ENCODE measurements at regions not wholly inside any gene's neighbourhood (a gene's known extent, or its start where the extent isn't known, plus 50 kb on each side); places are given as distances from the start of the nearest gene placed in this dataset.

DNA sequence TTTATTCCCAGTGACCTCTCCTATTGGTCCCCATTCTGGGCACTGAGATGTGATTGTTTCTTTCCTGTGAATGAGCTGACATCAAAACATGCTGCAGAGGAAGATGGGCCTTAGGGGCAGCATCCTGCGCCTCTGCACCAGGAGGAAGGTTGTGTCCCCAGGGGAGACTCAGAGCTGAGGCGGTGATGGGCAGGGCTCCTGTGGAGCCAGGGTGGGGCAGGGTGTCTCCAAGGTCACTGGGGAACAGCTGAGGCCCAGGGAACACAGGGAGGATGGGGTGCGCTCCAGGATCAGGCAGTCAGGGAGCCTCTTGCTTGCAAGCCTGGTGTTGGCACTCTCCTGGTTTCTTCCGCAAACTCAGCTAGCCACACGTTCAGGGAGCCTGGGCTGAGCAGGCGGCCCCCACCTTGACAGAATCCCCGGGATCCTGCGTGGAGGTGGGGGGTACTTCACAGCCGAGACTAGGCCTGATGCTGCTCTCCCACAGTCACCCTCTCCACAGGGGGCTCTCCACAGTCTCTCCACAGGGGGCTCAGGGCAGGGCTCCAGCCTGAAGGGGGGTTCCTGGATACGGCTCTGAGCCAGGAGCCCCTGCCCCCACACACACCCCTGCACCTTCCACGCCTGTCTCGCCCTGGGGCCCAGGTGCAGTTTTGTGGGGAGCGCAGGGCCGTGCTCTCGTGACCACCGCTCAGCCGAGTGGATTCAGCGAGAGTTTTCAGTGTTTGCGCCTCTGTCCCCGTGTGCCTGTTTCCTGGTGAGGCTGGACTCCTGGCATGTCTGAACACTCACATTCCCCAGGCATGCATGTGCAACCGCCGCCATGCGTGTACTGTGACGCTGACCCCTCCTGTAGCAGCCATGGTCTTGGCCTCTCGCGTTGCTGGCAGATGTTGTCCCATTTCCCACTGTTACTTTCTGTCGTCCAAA, 264.7 kb downstream of the SEC23A start:
- no peak for FAIRE-seq
- CTCF ChIA-PET (ENCODE audit: low intra/inter-chr PET ratio, low total read pairs) = no interaction called here
- DNase-seq (ENCODE audit: low spot score) = no peak
- intact Hi-C loops (cut with micrococcal nuclease; ENCODE audit: unreplicated experiment) = no loop called here
- Histone ChIP-seq H3K4me1 (ENCODE audit: insufficient read depth, low read length) (no peaks in the 10 kb centered on the region), H3K9ac (ENCODE audit: insufficient read depth, low read depth, low read length) (no peak overlapping the region), H3K4me2 (ENCODE audit: low read depth, low read length) (no peak overlapping the region), H3K4me3 (replicated peaks in 1 of 3; ENCODE audit: insufficient read depth in 1 of 3, low read depth in 2 of 3, low read length in 3 of 3) (no peak overlapping the region), H3K9me3 (ENCODE audit: low read length) (no peaks in the 10 kb centered on the region), H2AFZ (ENCODE audit: low read length) (no peak overlapping the region), H3K27me3 (ENCODE audit: control insufficient read depth in 1 of 2, insufficient read depth in 2 of 2, low read length in 2 of 2) (peaks cover 0 to 15% of the 10 kb centered on the region in 2 experiments; a peak in 2 of 5 replicates), H3K36me3 (replicated peaks in 1 of 2; ENCODE audit: control insufficient read depth in 1 of 2, insufficient read depth in 2 of 2, low read length in 2 of 2) (no peaks in the 10 kb centered on the region), H3K79me2 (ENCODE audit: insufficient read depth, low read length) (no peaks in the 10 kb centered on the region), H3K27ac (ENCODE audit: extremely low read length, insufficient read depth, low read length) (no peak overlapping the region), H4K20me1 (ENCODE audit: insufficient read depth, low read length) (no peaks in the 10 kb centered on the region)
- no TSS peak for BruUV-seq (replicated peaks)
- WGBS (ENCODE audit: low lambda C conversion rate) = 45% methylated on average over 27 of the region's 27 CpGs
- POLR2A ChIA-PET = no interaction called here
- in situ Hi-C loops (cut with HindIII; ENCODE audit: extremely low pct_ligation_motif_present, low pct_unique_long_range_greater_than_20kb) = no loop called here
- ATAC-seq = peak; percentile 10
- TF ChIP-seq NR1H2 (CRISPR knock-in tag; IDR thresholded peaks at IDR 0.05; ENCODE audit: borderline replicate concordance, low read depth) = no peak
- no peak for TF ChIP-seq ZNF563 (CRISPR knock-in tag; IDR thresholded peaks at IDR 0.05)
- no peak for TF ChIP-seq DPF2 (CRISPR knock-in tag; IDR thresholded peaks at IDR 0.05; ENCODE audit: borderline replicate concordance, low read depth)
- 0 out of 2 replicates have a peak, but pooled peaks have one; percentile 50 for TF ChIP-seq ZNF839 (CRISPR knock-in tag; IDR thresholded peaks at IDR 0.05; ENCODE audit: borderline replicate concordance)
- TF ChIP-seq ZNF234 (CRISPR knock-in tag; conservative IDR thresholded peaks at IDR 0.05) = no peak
- no peak for TF ChIP-seq ZNF777 (CRISPR knock-in tag; IDR thresholded peaks at IDR 0.05)
- TF ChIP-seq RAD21 (CRISPR knock-in tag; IDR thresholded peaks at IDR 0.05) = no peak
- TF ChIP-seq ZC3H4 (CRISPR knock-in tag; IDR thresholded peaks at IDR 0.05; ENCODE audit: borderline replicate concordance) = no peak
- TF ChIP-seq ZBTB40 (IDR thresholded peaks at IDR 0.05) = no peak
- 0 out of 2 replicates have a peak, but pooled peaks have one; percentile 13 for TF ChIP-seq ZBTB40 (CRISPR knock-in tag; IDR thresholded peaks at IDR 0.05)

Measured in HepG2 (cell line).